Rectal smooth muscle tissue (tissue), 1 donor: ENCODE measurements at regions not wholly inside any gene's neighbourhood (a gene's known extent, or its start where the extent isn't known, plus 50 kb on each side); places are given as distances from the start of the nearest gene placed in this dataset.

Source experiments
- H3K27ac ChIP-seq: one replicate; pipeline ENCODE4 v1.7.0; 2013; ENCODE audit warnings: low read depth, low read length, inconsistent platforms
- H3K27me3 ChIP-seq: one replicate; pipeline ENCODE4 v1.7.0; 2013; ENCODE audit warnings: low read length; ENCODE audit not compliant: control insufficient read depth, insufficient read depth
- H3K36me3 ChIP-seq: one replicate; pipeline ENCODE4 v1.7.0; 2013; ENCODE audit warnings: low read length; ENCODE audit not compliant: control insufficient read depth, insufficient read depth
- H3K4me1 ChIP-seq: one replicate; pipeline ENCODE4 v1.7.0; 2013; ENCODE audit warnings: low read length; ENCODE audit not compliant: control insufficient read depth, insufficient read depth
- H3K4me3 ChIP-seq: one replicate; pipeline ENCODE4 v1.7.0; 2013; ENCODE audit warnings: low read length
- H3K9ac ChIP-seq: one replicate; pipeline ENCODE4 v1.7.0; 2013; ENCODE audit warnings: low read length

DNA sequence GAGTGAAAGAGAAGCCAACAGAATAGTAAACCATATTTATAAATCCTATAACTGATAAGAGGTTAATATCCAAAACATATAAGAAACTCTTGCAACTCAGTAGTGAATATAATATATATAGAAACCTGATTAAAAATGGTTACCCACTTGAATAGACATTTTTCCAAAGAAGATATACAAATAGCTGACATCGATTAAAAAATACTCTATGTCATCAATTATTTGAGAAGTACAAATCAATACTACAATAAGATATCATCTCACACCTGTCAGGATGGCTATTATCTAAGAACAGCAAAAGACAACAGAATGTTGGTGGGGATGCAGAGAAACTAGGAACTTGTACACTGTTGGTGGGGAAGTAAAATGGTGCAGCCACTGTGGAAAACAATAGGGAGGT is 254.4 kb downstream of the PPARGC1A start:
- no peaks in the 10 kb centered on the region for H3K36me3 ChIP-seq
- H3K27ac ChIP-seq: no peak overlapping the region
- H3K4me1 ChIP-seq: no peaks in the 10 kb centered on the region
- H3K9ac ChIP-seq: no peak overlapping the region
- no peak overlapping the region for H3K4me3 ChIP-seq
- H3K27me3 ChIP-seq: no peaks in the 10 kb centered on the region

DNA sequence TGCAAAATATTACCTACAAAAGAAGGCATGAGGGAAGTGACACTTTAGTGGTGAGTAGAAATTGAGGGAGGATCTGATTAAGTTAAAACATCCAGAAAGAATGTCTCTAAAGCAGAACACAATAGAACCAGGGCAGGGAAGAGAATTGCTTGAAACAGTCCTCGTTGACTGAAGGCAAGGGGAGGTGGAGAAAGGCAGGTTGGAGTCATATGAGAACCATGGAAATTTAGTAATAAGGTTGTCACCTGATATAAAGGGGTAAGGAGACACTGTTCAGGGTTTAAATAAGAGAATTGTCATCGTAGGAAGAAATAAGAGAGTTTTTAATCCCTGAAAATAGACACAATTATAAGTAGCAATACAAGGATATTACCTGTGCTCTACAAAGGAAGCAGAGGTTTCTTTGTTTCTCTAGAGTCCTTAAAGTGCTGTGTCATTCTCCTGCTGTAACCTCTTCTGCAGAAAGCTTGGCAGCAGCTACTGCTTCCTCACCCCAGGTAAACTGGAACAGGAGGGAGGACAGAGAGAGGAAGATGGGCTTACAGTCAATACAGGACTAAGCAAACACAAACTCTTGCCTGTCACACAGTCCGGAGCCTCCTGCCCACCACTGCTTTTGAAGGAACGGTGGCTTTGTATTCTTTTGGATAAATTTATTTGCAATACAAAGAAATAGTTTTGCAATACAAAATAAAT is 258.4 kb downstream of the PPARGC1A start:
- Histone ChIP-seq H3K4me3 (no peak overlapping the region), H3K27me3 (no peaks in the 10 kb centered on the region), H3K36me3 (no peaks in the 10 kb centered on the region), H3K4me1 (no peaks in the 10 kb centered on the region), H3K9ac (no peak overlapping the region), H3K27ac (no peak overlapping the region)

DNA sequence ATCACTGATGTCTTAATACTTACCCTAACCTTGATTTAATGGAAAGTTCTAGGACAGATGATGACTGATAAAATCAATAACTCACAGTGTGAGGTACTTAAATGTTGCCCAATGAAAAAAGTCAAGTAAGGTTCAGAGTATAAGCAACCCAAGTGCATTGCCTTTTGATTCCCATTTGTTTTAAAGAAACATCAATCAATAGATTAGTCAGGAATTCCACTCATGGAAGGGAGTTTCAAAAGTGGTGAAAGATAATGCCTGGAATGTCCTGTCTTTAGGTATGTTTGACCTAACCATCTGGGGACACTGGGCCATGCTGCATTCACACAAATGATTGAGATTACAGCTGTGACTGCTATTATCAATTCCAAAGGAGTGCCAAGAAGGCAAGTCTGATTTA is 259.7 kb downstream of the PPARGC1A start:
- Histone ChIP-seq H3K9ac (no peak overlapping the region), H3K4me3 (no peak overlapping the region), H3K27ac (no peak overlapping the region), H3K4me1 (no peaks in the 10 kb centered on the region), H3K36me3 (no peaks in the 10 kb centered on the region), H3K27me3 (no peaks in the 10 kb centered on the region)

GRCh38 chr4:23629421-23629820 is 260.4 kb downstream of the PPARGC1A start:
- H3K27me3 ChIP-seq: no peaks in the 10 kb centered on the region
- H3K27ac ChIP-seq: no peak overlapping the region
- no peaks in the 10 kb centered on the region for H3K4me1 ChIP-seq
- no peaks in the 10 kb centered on the region for H3K36me3 ChIP-seq
- no peak overlapping the region for H3K9ac ChIP-seq
- no peak overlapping the region for H3K4me3 ChIP-seq

DNA sequence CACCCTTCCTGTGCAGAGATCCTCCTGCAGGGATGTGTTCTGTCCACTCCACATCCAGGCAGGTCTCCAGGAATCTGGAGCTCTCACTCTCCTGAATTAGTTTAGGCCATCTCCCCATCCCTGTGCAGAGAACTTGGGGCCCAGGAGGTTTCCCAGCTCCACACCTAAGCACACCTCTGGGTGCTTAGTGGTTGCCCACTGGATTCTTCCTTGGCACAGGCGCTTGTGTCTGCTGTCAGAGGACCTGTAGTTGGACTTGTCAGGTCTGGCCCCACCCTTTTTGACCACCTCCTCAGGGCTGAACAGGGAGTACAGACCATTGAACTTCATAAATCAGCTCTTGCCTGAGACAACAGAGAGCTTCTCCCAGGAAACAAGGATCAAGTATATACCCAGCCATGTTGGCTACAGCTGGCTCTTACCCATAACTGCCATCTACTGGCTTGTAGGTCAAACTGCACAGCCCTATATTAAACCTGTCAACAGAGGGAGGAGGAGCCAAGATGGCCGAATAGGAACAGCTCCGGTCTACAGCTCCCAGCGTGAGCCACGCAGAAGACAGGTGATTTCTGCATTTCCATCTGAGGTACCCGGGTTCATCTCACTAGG is 275.5 kb downstream of the PPARGC1A start:
- Histone ChIP-seq H3K9ac (no peak overlapping the region), H3K36me3 (no peaks in the 10 kb centered on the region), H3K4me1 (no peaks in the 10 kb centered on the region), H3K27me3 (no peaks in the 10 kb centered on the region), H3K27ac (no peak overlapping the region), H3K4me3 (no peak overlapping the region)

DNA sequence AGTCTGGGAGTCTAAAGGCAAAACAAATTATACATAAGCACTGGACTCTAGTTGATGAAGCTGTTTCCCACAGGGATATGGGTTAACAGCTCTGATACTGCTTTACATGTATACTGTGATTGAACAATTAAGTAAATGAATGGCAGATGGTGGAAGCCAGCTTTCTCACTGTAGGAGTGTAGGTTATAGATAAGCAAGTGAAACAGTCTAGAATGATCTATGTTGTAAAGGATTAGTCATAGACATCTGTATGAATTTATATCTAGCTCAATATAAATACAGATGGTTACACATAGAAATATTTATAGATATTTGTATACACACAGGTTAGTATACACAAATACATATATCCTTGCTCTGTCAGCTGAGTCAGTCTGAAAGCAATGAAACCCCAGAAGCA is 276.1 kb downstream of the PPARGC1A start:
- Histone ChIP-seq H3K9ac (no peak overlapping the region), H3K27me3 (no peaks in the 10 kb centered on the region), H3K27ac (no peak overlapping the region), H3K4me3 (no peak overlapping the region), H3K36me3 (no peaks in the 10 kb centered on the region), H3K4me1 (no peaks in the 10 kb centered on the region)

- Histone ChIP-seq H3K36me3 (no peaks in the 10 kb centered on the region), H3K4me3 (no peak overlapping the region), H3K27me3 (no peaks in the 10 kb centered on the region), H3K9ac (no peak overlapping the region), H3K27ac (no peak overlapping the region), H3K4me1 (no peaks in the 10 kb centered on the region)
These were observed 287.1 kb downstream of the PPARGC1A start for GRCh38 chr4:23602720-23603119.

DNA sequence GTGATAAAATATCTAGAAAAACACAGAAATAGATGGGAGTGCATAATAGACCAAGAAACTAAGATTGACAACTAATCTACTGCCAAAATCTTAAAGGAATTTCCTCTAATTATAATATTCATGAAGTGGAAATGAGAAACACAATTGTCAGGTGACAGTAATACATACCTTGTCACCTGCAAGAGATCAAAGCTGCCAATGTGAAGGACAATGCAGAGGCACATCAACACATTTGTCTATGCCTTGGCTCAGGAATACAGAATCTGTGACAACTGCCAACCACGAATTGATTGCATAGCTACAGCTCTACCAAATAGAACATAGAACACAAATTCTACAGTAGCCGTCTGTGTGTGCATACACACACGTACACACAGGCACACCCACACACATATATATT is 295.7 kb downstream of the PPARGC1A start:
- Histone ChIP-seq H3K4me1 (no peaks in the 10 kb centered on the region), H3K36me3 (no peaks in the 10 kb centered on the region), H3K27me3 (no peaks in the 10 kb centered on the region), H3K27ac (no peak overlapping the region), H3K9ac (no peak overlapping the region), H3K4me3 (no peak overlapping the region)

DNA sequence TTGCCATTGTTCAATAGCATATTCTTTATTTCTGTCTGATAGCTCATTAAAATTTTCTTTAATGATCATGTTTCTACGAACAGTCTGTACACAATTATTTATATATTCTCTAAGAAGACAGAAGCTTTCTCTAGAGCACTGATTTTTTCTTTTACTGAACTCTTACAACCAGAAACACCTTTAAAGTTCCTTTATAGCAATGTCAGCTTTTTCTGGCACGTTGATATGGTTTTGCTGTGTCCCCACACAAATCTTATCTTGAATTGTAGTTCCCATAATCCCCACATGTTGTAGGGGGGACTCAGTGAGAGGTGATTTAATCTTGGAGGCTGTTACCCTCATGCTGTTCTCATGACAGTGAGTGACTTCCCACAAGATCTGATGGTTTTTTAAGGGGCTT is 299.4 kb downstream of the PPARGC1A start:
- Histone ChIP-seq H3K27me3 (no peaks in the 10 kb centered on the region), H3K9ac (no peak overlapping the region), H3K4me3 (no peak overlapping the region), H3K4me1 (no peaks in the 10 kb centered on the region), H3K36me3 (no peaks in the 10 kb centered on the region), H3K27ac (no peak overlapping the region)

GRCh38 chr4:23584024-23584423 is 305.8 kb downstream of the PPARGC1A start:
- Histone ChIP-seq H3K4me3 (no peak overlapping the region), H3K36me3 (no peaks in the 10 kb centered on the region), H3K27me3 (no peaks in the 10 kb centered on the region), H3K4me1 (no peaks in the 10 kb centered on the region), H3K27ac (no peak overlapping the region), H3K9ac (no peak overlapping the region)

GRCh38 chr4:23582671-23583070 is 307.2 kb downstream of the PPARGC1A start:
- Histone ChIP-seq H3K4me1 (no peaks in the 10 kb centered on the region), H3K27me3 (no peaks in the 10 kb centered on the region), H3K4me3 (no peak overlapping the region), H3K27ac (no peak overlapping the region), H3K9ac (no peak overlapping the region), H3K36me3 (no peaks in the 10 kb centered on the region)

GRCh38 chr4:23579166-23579565 is 310.7 kb downstream of the PPARGC1A start:
- no peak overlapping the region for H3K4me3 ChIP-seq
- no peak overlapping the region for H3K27ac ChIP-seq
- no peak overlapping the region for H3K9ac ChIP-seq
- no peaks in the 10 kb centered on the region for H3K27me3 ChIP-seq
- no peaks in the 10 kb centered on the region for H3K36me3 ChIP-seq
- no peaks in the 10 kb centered on the region for H3K4me1 ChIP-seq

DNA sequence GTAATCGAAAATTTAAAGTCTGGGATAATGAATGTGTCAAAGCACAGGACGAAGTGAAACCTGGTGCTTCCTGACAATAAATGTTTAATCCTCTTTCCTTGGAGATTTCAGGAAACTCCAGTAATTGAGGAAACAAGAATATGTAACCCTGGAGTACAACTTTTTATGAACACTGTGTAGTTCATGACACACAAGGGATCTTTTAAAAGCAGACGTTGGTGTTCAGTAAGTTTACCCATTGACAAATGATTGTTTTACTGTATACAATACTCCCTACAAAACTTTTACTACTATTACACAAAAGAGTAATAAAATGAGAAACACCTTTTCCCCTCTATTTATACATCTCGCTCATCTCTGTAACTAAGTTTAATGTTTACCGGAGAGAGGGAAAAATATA is 312.4 kb downstream of the PPARGC1A start:
- H3K27ac ChIP-seq: no peak overlapping the region
- H3K36me3 ChIP-seq: no peaks in the 10 kb centered on the region
- no peak overlapping the region for H3K4me3 ChIP-seq
- no peaks in the 10 kb centered on the region for H3K27me3 ChIP-seq
- no peaks in the 10 kb centered on the region for H3K4me1 ChIP-seq
- H3K9ac ChIP-seq: no peak overlapping the region
